NB4 (cell line): ENCODE measurements at regions not wholly inside any gene's neighbourhood (a gene's known extent, or its start where the extent isn't known, plus 50 kb on each side); places are given as distances from the start of the nearest gene placed in this dataset.

ENCODE experiments used
- MAX ChIP-seq: IDR thresholded peaks from 2 replicates; pipeline ENCODE4 v1.6.1; 2011; ENCODE audit warnings: low read depth, low read length
- TF ChIP-seq, protein P1 (sequence below): IDR thresholded peaks from one replicate; pipeline ENCODE4 v1.5.1; 2012; ENCODE audit warnings: low read depth, low read length

GRCh38 chr11:35066030-35066429 is 72.9 kb upstream of the CD44 start:
- TF ChIP-seq MAX, result no peak
- TF ChIP-seq, protein P1, sequence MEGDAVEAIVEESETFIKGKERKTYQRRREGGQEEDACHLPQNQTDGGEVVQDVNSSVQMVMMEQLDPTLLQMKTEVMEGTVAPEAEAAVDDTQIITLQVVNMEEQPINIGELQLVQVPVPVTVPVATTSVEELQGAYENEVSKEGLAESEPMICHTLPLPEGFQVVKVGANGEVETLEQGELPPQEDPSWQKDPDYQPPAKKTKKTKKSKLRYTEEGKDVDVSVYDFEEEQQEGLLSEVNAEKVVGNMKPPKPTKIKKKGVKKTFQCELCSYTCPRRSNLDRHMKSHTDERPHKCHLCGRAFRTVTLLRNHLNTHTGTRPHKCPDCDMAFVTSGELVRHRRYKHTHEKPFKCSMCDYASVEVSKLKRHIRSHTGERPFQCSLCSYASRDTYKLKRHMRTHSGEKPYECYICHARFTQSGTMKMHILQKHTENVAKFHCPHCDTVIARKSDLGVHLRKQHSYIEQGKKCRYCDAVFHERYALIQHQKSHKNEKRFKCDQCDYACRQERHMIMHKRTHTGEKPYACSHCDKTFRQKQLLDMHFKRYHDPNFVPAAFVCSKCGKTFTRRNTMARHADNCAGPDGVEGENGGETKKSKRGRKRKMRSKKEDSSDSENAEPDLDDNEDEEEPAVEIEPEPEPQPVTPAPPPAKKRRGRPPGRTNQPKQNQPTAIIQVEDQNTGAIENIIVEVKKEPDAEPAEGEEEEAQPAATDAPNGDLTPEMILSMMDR, result no peak
